ENCODE measurements at regions not wholly inside any gene's neighbourhood (a gene's known extent, or its start where the extent isn't known, plus 50 kb on each side); places are given as distances from the start of the nearest gene placed in this dataset.

DNA sequence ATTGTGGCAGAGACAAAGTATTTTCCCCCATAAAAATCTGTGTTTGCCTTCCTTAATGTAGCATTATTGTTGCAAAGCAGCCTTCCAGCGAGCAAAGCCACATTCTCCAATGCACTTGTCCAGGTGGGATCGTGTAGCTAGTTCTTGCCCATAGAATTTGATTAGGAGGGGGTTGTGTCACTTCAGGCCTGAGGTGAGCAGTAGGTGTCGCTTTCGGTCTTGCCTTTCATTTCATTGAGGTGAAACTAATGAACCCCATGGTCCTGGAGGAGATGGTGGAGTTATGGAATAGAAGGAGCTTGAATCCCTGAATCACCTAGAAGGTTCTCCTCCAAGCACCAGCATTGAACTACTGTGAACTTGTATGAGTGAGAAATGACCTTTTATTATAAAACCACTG lies 318.9 kb upstream of the PBX1 start:
- no peak for TF ChIP-seq SUZ12 (IDR thresholded peaks at IDR 0.05)
- TF ChIP-seq LEF1 (IDR thresholded peaks at IDR 0.05; ENCODE audit: borderline replicate concordance), result no peak
- TF ChIP-seq SP1 (IDR thresholded peaks at IDR 0.05), result no peak
- TF ChIP-seq FOXM1 (IDR thresholded peaks at IDR 0.05; ENCODE audit: borderline replicate concordance), result no peak
- TF ChIP-seq FOXA1 (IDR thresholded peaks at IDR 0.05), result no peak
- no peak for TF ChIP-seq TARDBP (IDR thresholded peaks at IDR 0.05)
- TF ChIP-seq BHLHE40 (IDR thresholded peaks at IDR 0.05; ENCODE audit: borderline replicate concordance), result no peak
